HG02610 (cell line): ENCODE measurements at regions not wholly inside any gene's neighbourhood (a gene's known extent, or its start where the extent isn't known, plus 50 kb on each side); places are given as distances from the start of the nearest gene placed in this dataset.
A peak's percentile ranks its signal among the peaks of the same experiment; 100 is the strongest.

ENCODE experiments used
- ATAC-seq: cut with Tn5 transposase; IDR thresholded peaks from one replicate; pipeline ENCODE4 v1.9.1; 2021; ENCODE audit warnings: mild to moderate bottlenecking, moderate library complexity; ENCODE audit not compliant: unreplicated experiment

DNA sequence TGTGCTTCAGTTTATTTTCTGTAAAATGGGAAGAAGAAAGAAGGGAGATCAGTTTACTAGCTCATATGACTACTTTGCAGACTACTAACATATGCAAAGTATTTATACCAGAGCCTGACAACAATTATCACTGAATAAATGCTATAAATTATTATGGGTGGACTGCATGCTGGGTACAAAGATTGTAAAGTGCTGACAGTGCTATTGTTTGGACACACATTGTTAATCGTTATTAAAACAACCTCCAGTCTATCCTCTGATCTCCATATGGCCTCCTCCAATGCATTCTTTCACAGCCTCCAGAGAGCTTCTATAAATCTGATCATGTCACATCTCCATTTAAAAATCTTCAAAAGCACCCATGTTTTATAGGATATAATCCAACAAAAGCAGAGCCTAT is 90.1 kb upstream of the HS3ST1 start:
- no peak for ATAC-seq

DNA sequence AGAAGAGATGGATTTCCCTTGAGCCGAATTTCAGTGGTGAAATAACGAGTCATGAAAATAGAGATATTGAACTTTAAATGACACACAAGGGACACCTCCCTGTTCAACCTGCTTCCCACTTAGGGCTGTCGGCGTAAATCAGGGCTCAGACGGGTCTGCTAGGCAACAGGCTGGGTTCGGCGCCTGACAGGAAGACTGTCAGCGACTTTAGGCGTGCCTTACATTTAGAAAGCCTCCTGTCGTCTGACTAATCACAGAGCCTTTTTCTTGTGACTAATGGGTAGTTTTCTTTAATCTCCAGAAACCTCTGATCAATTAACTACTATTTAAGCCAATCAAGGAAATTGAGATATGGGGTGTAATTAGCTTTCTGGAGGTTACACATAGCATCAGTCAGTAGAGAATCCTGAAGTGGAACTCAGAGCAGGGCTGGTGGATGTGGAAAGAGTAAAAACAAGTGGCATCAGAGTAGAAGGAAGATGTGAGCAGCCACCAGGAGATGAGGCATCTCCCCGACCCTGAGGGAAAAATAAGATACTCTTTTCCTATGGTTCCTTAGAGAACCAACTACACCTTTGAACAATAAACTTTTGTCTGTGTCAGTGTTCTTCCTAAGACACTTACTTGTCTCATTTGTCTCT is 86.2 kb upstream of the HS3ST1 start:
- ATAC-seq: no peak

DNA sequence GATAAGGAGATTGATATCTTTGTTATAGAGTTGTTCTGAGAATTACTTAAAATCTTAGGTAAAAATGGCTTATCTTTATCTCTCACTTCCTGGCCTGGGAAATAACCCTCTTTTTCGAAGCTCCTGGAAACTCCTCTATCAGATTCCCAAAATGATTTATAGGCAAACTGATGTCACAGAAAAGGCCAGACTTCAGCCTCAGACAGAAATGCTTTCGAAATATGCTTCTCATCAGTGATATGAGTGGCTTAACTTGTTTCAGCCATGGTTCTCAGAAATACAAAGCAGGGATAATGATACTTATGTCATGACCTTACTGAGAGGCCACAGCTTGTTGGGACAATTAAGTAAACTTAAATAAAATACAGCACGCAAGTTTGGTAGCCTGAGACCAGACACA is 85.3 kb upstream of the HS3ST1 start:
- ATAC-seq: no peak

DNA sequence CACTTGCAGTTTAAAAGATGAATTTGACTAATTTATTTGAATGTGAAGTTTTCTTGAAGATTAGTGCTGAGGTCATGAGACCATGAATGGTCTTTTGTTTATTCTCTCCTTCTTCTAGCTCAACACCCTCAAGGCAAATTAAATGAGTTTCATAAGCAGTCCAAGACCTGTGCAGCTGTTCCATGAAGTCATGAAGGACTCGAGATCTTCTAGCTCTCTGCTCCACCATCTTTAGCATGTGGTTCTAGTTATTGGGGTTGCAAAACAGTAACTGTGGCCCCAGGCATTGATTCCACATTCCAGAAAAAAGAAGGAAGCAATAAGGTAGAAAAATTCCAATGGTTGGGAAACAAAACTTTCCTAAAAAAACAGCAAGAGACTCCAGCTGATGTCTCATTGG is 84.2 kb upstream of the HS3ST1 start:
- no peak for ATAC-seq

DNA sequence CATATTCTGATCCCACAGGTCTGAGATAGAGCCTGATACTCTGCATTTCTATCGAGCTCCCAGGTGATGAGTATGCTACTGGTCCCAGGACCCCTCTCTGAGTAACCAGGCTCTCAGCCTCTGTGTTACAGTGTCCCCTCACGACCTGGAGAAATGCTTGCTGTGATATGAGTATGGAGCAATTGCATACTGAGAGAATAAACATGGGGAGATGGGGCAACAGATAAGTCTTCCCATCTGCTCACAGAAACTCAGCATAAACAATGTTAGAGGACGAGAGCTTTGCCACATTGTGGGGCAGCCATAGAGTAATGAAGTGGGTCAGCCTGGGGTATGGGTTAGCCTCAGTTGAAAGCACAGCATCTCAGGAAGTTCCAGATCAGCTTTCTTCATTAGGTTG is 82.6 kb upstream of the HS3ST1 start:
- no peak for ATAC-seq

DNA sequence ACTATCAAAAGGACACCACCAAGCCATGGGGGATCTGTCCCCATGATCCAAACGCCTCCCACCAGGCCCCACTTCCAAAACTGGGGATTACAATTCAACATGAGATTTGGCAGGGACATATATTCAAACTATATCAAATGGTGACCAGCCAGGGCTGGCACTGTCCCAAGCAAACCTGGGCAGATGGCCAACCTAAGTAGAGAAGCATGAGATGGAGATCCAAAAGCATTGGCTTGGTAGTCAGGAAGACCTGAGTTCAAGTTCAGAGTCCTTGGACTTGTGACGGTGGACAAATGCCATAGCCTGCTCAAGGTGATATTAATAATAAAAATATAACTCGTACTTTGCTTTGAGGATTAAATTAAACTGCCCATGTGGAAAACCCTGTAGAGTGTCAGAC is 79.2 kb upstream of the HS3ST1 start:
- ATAC-seq: no peak

DNA sequence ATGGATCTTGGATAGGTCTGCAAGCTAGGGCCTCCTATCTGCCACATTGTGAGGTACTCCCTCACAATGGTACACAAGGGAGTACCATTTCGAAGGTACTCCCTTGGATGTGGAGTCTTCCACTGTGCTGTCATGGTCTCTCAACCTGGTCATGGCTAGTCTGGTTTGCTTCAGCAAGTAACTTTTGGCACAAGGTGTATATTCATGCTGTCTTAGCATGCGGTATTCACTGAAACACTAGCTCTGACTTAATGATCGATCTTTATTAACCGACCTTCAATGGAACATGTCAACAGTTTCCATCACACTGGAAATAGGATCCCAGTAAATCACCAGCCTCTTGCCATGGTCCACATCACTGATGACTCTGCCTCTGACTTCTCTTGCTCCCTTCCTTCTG is 77.5 kb upstream of the HS3ST1 start:
- no peak for ATAC-seq

DNA sequence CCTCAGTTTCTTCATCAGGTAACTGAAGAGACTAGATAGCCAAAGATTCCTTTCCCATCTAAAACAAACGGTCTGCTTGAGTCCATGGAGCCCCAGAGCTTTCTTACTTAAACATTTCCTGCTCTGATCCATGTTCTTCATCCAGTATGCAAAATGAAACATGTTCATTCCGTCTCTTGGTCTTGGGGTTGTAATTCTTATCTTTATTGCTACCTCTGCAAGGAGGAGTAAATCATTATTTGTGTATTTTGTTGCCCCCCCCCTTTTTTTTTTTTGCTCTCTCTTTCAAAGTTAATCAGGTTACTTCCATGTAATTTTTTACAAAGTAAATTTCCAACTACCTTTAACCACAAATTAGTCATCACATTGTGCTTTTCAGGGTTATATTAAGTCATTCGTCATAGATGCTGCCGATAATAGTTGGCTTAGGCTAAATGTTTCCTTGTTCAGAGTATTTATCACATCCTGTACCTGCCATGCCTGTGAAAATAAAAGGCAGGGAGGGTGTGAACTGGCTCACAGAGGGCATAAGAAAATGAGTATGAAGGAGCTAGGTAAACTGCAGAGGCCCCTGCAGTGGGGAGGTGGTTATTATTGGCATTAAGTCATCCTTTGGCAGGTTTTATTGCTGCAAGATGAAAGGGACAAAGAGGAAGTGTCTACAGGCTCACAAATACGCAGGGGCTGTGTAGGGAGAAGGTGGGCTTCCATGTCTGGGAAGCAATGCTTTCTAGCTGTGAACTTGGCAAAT is 76.7 kb upstream of the HS3ST1 start:
- no peak for ATAC-seq

DNA sequence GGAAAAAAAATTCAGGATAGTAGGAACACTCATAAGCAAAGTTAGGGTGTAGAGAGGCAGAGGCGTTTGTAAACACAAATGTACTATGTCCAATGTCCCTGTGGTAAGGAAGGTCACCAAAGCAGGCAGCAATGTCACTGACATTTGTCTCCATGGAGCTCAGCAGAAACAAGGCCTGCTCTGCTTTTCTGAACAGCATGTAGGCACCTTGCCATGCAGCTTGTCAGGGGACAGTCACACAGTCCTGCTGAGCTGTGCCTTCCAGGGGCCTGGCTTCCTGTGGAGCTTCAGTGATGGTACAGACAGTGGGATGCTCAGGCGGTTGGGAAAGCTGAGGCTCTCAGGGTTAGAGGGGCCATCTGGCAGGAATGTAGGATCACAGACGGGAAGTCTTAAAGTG is 74.5 kb upstream of the HS3ST1 start:
- no peak for ATAC-seq

DNA sequence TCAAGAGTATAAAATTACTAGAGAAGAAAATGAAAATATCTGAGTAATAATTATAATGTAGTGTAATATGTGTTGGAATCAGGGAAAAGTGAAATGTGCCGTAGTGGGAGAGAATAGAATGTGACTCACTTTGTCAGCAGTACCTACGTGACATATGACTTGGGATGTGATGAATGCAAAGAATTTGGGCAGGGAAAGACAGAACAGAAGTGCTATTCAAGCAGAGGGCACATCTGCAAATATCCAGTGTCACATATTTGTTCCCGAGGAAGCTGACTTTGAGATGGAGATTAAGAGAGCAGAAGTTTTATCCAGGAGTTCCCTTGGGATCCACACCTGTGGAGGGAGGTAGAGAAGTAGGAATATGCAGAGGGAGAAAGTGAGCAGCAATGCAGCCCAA is 69.3 kb upstream of the HS3ST1 start:
- no peak for ATAC-seq

DNA sequence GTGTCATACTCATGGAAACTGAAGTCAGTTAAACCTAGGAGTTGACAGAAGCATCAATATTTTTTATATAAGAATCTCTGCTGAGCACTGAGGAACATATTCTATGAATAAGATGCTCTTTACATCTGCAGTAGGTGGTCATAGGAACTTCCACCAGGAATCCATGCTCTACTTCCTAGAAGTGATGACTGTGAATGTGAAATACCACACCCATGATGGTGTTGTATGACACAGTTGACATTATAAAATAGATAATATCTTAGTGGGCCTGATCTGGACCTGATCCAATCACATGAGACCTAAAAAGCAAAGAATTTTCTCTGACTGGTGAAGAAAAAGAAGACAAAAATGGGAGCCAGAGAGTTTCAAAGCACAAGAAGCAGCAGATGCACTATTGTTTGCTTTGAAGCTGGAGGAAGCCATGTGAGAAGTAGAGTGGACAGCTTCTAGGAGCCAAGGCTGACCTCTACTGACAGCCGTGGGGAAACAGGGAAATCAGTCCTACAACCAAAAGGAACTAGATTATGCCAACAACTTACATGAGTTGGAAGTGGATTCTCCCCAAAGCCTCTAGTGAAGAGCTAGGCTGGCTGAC is 68.6 kb upstream of the HS3ST1 start:
- no peak for ATAC-seq

DNA sequence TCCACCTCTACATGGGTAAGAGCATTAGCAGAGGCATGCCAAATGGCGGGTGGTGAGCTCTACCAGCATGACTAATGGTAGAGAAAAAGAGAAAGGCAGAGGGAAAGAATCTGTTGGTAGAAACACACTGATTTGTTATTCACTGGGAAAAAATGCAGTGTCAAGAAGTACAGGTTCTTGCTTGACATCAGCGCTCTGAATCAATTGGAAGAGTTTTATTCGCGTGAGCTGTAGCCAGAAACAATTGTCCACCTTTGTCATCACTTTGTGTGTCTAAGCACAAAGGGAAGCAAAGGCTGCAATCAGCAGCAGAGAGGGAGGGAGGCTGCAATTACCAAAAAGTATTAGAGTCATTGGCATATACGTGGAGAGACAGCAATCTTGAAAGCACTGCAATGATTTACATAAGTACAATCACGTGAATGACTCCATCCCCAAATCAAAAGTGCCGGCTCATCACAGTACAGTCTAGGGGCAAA is 67.7 kb upstream of the HS3ST1 start:
- ATAC-seq: no peak

DNA sequence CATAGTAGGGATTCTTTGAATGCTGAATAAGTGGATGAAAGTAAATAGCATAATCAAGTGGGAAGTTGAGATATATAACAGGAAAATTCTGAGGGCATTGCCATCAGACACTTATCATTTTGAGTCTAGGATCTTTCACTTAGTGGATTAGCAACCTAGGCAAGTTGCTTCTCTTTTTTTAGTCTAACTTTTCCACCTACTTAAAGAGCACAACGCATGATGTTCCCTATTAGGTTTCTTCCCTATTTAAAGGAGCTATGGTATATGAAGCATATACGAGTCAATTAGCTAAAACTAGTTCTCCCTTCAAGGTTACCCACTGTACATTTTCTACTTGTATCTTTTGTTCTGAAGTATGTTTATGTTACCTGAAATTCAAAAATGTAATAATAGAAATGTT is 67.1 kb upstream of the HS3ST1 start:
- ATAC-seq: no peak

DNA sequence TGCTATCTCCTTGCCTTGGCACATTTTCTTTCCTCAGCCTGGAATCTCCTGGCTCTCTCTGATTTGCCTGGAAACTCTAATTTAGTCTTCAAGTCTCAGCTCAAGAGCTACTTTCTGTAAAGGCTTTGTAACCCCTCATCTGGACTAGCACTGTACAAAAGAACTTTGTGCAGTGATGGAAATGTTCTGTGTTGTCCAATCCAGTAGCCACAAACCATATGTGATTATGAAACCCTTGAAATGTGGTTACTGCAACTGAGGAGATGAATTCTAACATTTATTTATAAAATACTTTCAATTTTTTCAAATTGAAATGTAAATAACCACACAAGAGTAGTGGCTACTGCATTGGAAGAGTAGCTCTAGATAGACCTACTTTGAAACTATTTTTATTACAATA is 66.6 kb upstream of the HS3ST1 start:
- ATAC-seq: no peak

DNA sequence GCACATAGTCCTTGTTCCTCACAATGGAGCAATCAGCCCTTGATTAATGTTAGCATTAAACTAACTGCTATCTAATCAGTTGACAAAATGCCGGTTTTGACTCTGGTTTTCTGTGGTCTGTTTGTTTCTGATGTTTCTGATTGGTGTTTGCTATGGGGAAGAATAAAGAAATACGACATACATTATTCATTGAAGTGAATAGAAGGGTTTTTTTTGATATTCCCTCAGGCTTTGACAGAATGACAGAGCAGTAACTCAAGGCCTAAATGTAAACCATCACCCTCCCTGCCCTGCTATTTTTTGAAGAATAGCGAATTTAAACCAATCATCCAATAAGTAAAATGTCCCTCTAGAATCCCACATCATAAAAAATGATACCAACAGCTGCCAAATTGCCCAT is 65.5 kb upstream of the HS3ST1 start:
- no peak for ATAC-seq

DNA sequence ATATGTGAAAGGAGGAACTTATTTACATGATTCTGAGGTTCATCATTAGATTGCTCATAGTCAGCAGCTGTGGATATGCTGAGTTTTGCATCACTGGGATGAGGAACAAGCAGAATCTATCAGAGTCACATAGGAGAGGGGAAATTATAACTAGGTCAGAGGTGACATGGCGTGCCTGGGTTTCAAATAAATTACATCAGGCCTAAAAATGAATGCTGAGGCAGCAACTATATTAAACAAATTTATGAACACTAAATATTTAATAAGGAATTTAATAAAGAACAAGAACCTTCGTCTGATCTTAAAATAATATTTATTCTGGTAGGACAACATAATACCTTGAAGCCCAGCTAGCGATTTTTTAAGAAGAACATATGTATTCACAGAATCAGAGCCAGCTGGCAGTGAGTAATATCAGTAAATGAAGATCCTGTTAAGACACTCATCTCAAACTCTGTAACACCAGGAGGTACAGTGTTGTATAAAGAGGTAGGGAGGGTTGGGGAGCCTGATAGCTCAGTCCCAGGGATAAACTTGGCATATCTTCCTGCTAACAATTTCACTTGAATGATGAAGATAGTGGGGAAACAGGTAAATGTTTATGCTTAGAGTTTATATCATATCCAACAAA is 60.9 kb upstream of the HS3ST1 start:
- ATAC-seq: peak; percentile 76

DNA sequence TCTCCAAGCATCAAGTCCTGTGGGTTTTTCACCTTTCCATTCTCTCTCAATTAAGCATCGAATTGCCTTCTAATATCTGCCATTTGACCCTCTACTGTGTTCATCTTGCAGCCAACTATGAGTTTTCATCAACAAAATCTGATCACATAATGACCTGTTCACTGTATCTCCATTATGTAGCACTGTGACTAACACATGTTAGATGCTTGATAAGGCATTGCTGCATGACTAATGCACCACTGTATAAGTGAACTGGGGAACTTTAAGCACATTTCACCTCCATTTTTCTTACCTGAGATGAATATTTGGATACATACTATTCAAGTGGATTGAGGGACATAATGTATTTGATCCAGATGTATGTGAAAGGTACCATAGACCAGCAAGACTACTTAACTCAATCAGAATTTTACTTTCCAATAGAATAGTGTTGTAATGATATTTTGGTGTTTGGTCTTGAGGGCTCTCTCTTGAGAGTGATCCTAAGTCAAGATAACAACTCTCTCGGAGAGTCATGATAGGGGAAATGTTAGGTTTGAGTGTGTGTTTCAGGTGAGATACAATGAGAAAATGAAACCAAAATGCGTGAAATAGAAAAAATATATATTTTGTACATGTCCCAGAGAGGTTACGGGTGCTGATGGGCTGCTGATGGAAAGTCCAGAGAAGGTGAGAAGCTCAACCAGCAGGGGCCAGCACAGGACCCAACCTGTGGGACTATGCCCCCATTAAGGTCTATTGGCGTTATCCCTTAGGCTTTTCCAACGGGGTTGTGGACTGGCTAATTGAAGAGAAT is 60.2 kb upstream of the HS3ST1 start:
- ATAC-seq: no peak

DNA sequence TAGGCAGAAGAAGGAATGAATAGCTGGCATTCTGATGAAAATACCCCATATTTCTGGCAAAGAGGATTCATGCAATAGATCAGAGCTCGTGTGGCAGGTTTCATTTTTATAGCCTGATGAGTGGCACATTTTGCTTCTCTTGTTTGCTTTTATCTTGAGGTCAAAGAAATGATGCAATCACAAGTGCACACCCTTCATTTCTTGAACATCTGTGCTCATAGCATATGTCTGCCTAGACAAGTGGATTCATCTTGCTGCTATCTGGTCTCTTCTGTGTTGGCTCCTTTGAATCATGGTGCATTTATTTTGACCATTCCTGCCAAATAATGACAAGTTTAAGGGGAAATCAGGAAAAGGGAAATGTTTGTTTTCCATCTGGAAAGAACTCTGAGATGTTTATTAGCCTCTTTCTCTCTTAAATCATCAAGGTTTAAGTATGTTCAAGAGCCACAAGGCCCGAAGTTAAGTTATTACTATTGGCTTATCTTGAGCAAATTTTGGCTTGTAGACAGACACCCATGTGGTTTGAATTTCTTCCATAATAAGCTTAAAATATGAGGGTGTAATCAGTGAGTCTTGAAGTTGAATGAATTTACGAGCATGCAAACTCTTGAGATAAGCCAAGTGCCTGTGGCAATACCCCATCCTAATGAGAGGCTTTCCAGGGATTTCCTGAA is 59.3 kb upstream of the HS3ST1 start:
- ATAC-seq: no peak

DNA sequence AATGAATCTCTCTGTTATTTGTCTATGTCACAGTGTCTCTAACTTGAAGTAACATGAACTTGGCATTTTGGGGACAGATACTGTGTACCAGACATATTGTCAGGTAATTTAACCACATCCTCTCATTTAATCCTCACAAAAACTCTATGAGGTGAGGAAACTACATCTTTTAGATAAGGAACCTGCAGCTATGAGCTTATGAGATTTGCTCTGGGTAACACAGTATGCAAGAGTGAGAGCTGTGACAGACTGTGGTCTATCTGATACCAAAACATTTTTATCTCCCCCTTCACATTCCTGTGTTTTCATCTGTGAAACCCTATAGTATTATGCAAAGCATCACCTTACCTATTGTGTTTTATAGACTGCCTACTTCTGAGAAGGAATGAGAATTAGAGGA is 58.4 kb upstream of the HS3ST1 start:
- no peak for ATAC-seq

DNA sequence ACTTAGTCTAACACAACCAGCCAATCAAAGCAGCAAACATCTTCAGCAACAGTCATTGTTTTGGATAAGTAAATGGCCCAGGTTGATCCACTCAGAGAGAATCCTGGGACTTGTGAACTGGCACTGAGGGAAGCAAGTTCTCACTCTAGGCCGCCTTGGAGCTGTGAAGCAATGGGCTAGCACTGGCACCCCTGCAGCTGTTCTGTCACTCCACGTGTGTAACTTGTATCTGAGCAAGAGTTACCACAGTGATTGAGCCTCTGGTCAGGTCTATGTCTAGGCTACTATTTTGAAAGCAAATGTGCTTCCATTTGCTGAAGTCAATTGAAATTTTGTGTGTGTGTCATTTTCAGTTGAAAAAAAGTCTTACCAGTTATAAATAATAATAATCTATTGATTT is 57.2 kb upstream of the HS3ST1 start:
- ATAC-seq: no peak

DNA sequence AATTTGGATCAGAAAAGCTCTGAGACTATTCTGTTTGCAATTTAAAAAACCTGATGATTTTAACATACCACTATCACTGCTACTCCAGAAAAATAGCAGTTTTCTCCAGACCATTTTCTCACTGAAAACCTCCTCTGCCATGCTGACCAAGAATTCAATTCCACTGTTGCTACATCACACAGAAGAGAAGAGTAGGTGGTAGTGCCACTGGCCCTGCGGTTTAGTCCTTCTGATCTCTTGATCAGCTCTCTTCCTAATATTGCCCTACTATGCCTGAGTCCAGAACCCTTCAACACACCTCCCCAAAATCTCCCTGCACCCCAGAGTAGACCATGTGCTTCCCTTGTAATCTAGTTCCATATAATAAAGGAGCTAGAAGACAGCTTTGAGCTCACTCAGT is 55.8 kb upstream of the HS3ST1 start:
- no peak for ATAC-seq
